ENCODE measurements at regions not wholly inside any gene's neighbourhood (a gene's known extent, or its start where the extent isn't known, plus 50 kb on each side); places are given as distances from the start of the nearest gene placed in this dataset.

Small RNA genes in the stretch of these regions (small RNA-seq; reads per million reads assigned to genes)
- gene AC018692.3 = 0 reads per million in 2 experiments
- 0.47 to 1.5 reads per million in 2 experiments for gene RF00003
- gene RF00156 = 0.03 to 0.04 reads per million in 2 experiments
- gene RN7SL52P = 0 reads per million in 2 experiments

Data from SK-N-DZ (cell line).